Right forelimb (tissue), 1 donor: ENCODE measurements at regions not wholly inside any gene's neighbourhood (a gene's known extent, or its start where the extent isn't known, plus 50 kb on each side); places are given as distances from the start of the nearest gene placed in this dataset.
"Not testable (repeated sequence)": the region's sequence is repeated elsewhere in the genome, so short reads cannot be mapped to it uniquely, and the experiment has no call there.

Source experiments
- DNase-seq: peaks from one replicate; pipeline ENCODE4 v3.0.0-alpha.2; 2018

GRCh38 chr16:5922686-5923085 lies 825.1 kb upstream of the EEF2KMT start:
- no peak for DNase-seq

- DNase-seq, result no peak
These were observed 821.1 kb upstream of the EEF2KMT start for GRCh38 chr16:5918567-5919130.

- no peak for DNase-seq
These were observed 820.0 kb upstream of the EEF2KMT start for GRCh38 chr16:5917436-5918195.

GRCh38 chr16:5916711-5917191 lies 819.2 kb upstream of the EEF2KMT start:
- no peak for DNase-seq

GRCh38 chr16:5911241-5911640 lies 813.6 kb upstream of the EEF2KMT start:
- DNase-seq, result no peak

- DNase-seq, result not testable (repeated sequence)
These were observed 812.0 kb upstream of the EEF2KMT start for GRCh38 chr16:5909556-5909955.

GRCh38 chr16:5907544-5907943 lies 809.9 kb upstream of the EEF2KMT start:
- no peak for DNase-seq

- DNase-seq, result no peak
These were observed 808.8 kb upstream of the EEF2KMT start for GRCh38 chr16:5906351-5906750.

GRCh38 chr16:5905935-5906334 lies 808.3 kb upstream of the EEF2KMT start:
- DNase-seq, result no peak

- no peak for DNase-seq
These were observed 806.2 kb upstream of the EEF2KMT start for GRCh38 chr16:5903832-5904231.

- DNase-seq, result no peak
These were observed 805.6 kb upstream of the EEF2KMT start for GRCh38 chr16:5903153-5903552.

GRCh38 chr16:5900046-5900445 lies 802.5 kb upstream of the EEF2KMT start:
- no peak for DNase-seq

- DNase-seq, result no peak
These were observed 798.4 kb upstream of the EEF2KMT start for GRCh38 chr16:5895976-5896375.

- no peak for DNase-seq
These were observed 797.5 kb upstream of the EEF2KMT start for GRCh38 chr16:5895137-5895536.

GRCh38 chr16:5891296-5891695 lies 793.7 kb upstream of the EEF2KMT start:
- DNase-seq, result no peak

- no peak for DNase-seq
These were observed 787.9 kb upstream of the EEF2KMT start for GRCh38 chr16:5885521-5885920.

- DNase-seq, result no peak
These were observed 787.4 kb upstream of the EEF2KMT start for GRCh38 chr16:5884996-5885395.

GRCh38 chr16:5884339-5884738 lies 786.7 kb upstream of the EEF2KMT start:
- DNase-seq, result no peak

- no peak for DNase-seq
These were observed 784.6 kb upstream of the EEF2KMT start for GRCh38 chr16:5882087-5882640.

- no peak for DNase-seq
These were observed 777.8 kb upstream of the EEF2KMT start for GRCh38 chr16:5875416-5875815.

GRCh38 chr16:5874899-5875298 lies 777.3 kb upstream of the EEF2KMT start:
- DNase-seq, result no peak

- no peak for DNase-seq
These were observed 775.6 kb upstream of the EEF2KMT start for GRCh38 chr16:5873221-5873620.

GRCh38 chr16:5870886-5871691 lies 773.5 kb upstream of the EEF2KMT start:
- DNase-seq, result no peak
